Activated B cell treated with CpG ODN at 0.5 μM for 24 hours (primary cell): ENCODE measurements at regions not wholly inside any gene's neighbourhood (a gene's known extent, or its start where the extent isn't known, plus 50 kb on each side); places are given as distances from the start of the nearest gene placed in this dataset.

Experiments used
- ATAC-seq: fragments of 200-7000 bp; cut with Tn5 transposase; one replicate; pipeline ENCODE4 v1.10.0; 2021; ENCODE audit warnings: low read depth, mild to moderate bottlenecking, moderate library complexity
- CTCF ChIA-PET: fragments of 350-600 bp; sonication (Branson Sonifier 250); formaldehyde crosslinking; loops from one replicate; lab custom pipeline; 2021; ENCODE audit warnings: antibody characterized with exemption; lab: Charles Lee
- POLR2A ChIA-PET: fragments of 350-600 bp; sonication (Branson Sonifier 250); formaldehyde crosslinking; loops from one replicate; lab custom pipeline; 2021; ENCODE audit warnings: antibody characterized with exemption; lab: Charles Lee
- DNase-seq: peaks from one replicate; pipeline ENCODE4 v3.0.0; 2022
- H3K27ac Mint-ChIP-seq: one replicate; pipeline ENCODE4 v1.8.0; 2020; ENCODE audit warnings: mixed read lengths
- H3K27me3 Mint-ChIP-seq: one replicate; pipeline ENCODE4 v1.8.0; 2021; ENCODE audit warnings: mixed read lengths
- H3K36me3 Mint-ChIP-seq: one replicate; pipeline ENCODE4 v1.8.0; 2021; ENCODE audit warnings: low read depth, mixed read lengths
- H3K4me1 Mint-ChIP-seq: one replicate; pipeline ENCODE4 v1.8.0; 2021; ENCODE audit warnings: mixed read lengths
- H3K4me3 Mint-ChIP-seq: one replicate; pipeline ENCODE4 v1.8.0; 2020; ENCODE audit warnings: mild to moderate bottlenecking, mixed read lengths
- H3K9me3 Mint-ChIP-seq: one replicate; pipeline ENCODE4 v1.8.0; 2020; ENCODE audit warnings: mixed read lengths
- CTCF ChIP-seq: fragments of 200-600 bp; IDR thresholded peaks from one replicate; pipeline ENCODE4 v1.8.0; 2022; ENCODE audit warnings: antibody characterized with exemption, mild to moderate bottlenecking
- intact Hi-C: fragments of 100-400 bp; cut with micrococcal nuclease; formaldehyde crosslinking; loops from one replicate; pipeline ENCODE4 v1.15.1; 2024

- ATAC-seq (no peak), DNase-seq (no peak)
- Mint-ChIP-seq H3K27me3 (no peaks in the 10 kb centered on the region), H3K36me3 (no peaks in the 10 kb centered on the region), H3K9me3 (peaks cover 7% of the 10 kb centered on the region), H3K27ac (no peak overlapping the region), H3K4me3 (no peak overlapping the region), H3K4me1 (no peaks in the 10 kb centered on the region)
- TF ChIP-seq CTCF: no peak
- intact Hi-C loops: no loop called here
- ChIA-PET POLR2A (no interaction called here), CTCF (no interaction called here)
These were observed 187.5 kb upstream of the MAP2 start for GRCh38 chr2:209236377-209236776.

GRCh38 chr2:209238765-209239584, 184.9 kb upstream of the MAP2 start:
- intact Hi-C loops: no loop called here
- ATAC-seq: no peak
- no peak for TF ChIP-seq CTCF
- DNase-seq: no peak
- peaks cover 11% of the 10 kb centered on the region for H3K9me3 Mint-ChIP-seq
- H3K27ac Mint-ChIP-seq: no peak overlapping the region
- no peaks in the 10 kb centered on the region for H3K36me3 Mint-ChIP-seq
- no peak overlapping the region for H3K4me3 Mint-ChIP-seq
- CTCF ChIA-PET: no interaction called here
- H3K27me3 Mint-ChIP-seq: no peaks in the 10 kb centered on the region
- H3K4me1 Mint-ChIP-seq: no peaks in the 10 kb centered on the region
- POLR2A ChIA-PET: no interaction called here

- no peaks in the 10 kb centered on the region for H3K36me3 Mint-ChIP-seq
- peaks cover 11% of the 10 kb centered on the region for H3K9me3 Mint-ChIP-seq
These were observed 184.3 kb upstream of the MAP2 start for GRCh38 chr2:209239585-209239938.

GRCh38 chr2:209240204-209240603, 183.6 kb upstream of the MAP2 start:
- ATAC-seq (no peak), DNase-seq (no peak)
- H3K4me1 Mint-ChIP-seq: no peaks in the 10 kb centered on the region
- intact Hi-C loops: no loop called here
- CTCF ChIA-PET: no interaction called here
- no peaks in the 10 kb centered on the region for H3K36me3 Mint-ChIP-seq
- POLR2A ChIA-PET: no interaction called here
- no peak for TF ChIP-seq CTCF
- H3K4me3 Mint-ChIP-seq: no peak overlapping the region
- H3K9me3 Mint-ChIP-seq: peaks cover 11% of the 10 kb centered on the region
- no peak overlapping the region for H3K27ac Mint-ChIP-seq
- H3K27me3 Mint-ChIP-seq: no peaks in the 10 kb centered on the region

More at GRCh38 chr2:209239585-209239938, 184.3 kb upstream of the MAP2 start:
- no peak for ATAC-seq
- Mint-ChIP-seq H3K4me3 (no peak overlapping the region), H3K27me3 (no peaks in the 10 kb centered on the region), H3K27ac (no peak overlapping the region), H3K4me1 (no peaks in the 10 kb centered on the region)
- CTCF ChIA-PET: no interaction called here
- POLR2A ChIA-PET: no interaction called here
- no peak for TF ChIP-seq CTCF
- intact Hi-C loops: no loop called here
- DNase-seq: no peak

- no peak for TF ChIP-seq CTCF
- H3K4me3 Mint-ChIP-seq: no peak overlapping the region
- H3K27ac Mint-ChIP-seq: no peak overlapping the region
- no peaks in the 10 kb centered on the region for H3K4me1 Mint-ChIP-seq
- H3K9me3 Mint-ChIP-seq: no peaks in the 10 kb centered on the region
- POLR2A ChIA-PET: no interaction called here
- CTCF ChIA-PET: no interaction called here
- DNase-seq (no peak), ATAC-seq (no peak)
- intact Hi-C loops: no loop called here
- no peaks in the 10 kb centered on the region for H3K36me3 Mint-ChIP-seq
- no peaks in the 10 kb centered on the region for H3K27me3 Mint-ChIP-seq
These were observed 170.3 kb upstream of the MAP2 start for GRCh38 chr2:209253544-209253943.
